Activated T-helper 1 cell treated with anti-CD3 and anti-CD28 coated beads, Interleukin-2, amount 50 U/mL, for 16 hours (primary cell): ENCODE measurements at regions not wholly inside any gene's neighbourhood (a gene's known extent, or its start where the extent isn't known, plus 50 kb on each side); places are given as distances from the start of the nearest gene placed in this dataset.
"Not testable (repeated sequence)": the region's sequence is repeated elsewhere in the genome, so short reads cannot be mapped to it uniquely, and the experiment has no call there.

Experiments
- DNase-seq, 2 donors: peaks; one replicate each; pipeline ENCODE4 v3.0.0-alpha.2; 2020; ENCODE audit warnings: low read depth in 1 of 2, low spot score in 1 of 2

- DNase-seq, result no peak
Measured at GRCh38 chr6:4420160-4420865, 284.9 kb upstream of the ECI2 start.

DNA sequence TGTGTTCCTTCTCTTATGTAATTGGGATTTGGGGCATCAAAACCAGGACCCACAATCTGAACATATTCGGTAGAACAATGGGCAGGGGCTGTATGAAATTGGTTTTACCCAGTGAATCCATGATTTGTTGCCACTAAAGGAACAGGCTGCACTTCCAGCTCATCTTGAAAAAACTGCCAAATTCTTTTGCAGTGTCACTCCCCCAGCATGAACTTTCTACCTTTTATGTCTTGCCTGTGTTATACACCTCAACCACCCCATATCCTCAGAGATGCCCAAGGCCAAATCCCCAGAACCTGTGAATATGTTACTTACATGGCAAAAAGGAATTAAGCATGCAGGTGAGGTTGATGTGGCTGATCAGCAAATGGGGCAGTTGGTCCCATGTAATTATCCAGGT, 280.2 kb upstream of the ECI2 start:
- no peak for DNase-seq

DNA sequence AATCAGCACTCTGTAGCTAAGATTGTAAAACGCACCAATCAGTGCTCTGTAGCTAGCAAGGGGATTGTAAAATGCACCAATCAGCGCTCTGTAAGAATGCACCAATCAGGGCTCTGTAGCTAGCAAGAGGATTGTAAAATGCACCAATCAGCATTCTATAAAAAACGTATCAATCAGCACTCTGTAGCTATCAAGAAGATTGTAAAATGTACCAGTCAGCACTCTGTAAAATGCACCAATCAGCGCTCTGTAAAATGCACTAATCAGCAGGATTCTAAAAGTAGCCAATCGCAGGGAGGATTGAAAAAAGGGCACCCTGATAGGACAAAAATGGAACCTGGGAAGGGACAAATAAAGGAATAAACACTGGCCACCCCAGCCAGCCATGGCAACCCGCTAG, 278.7 kb upstream of the ECI2 start:
- DNase-seq, result not testable (repeated sequence)

- DNase-seq, result no peak
Measured at GRCh38 chr6:4413073-4413472, 277.7 kb upstream of the ECI2 start.

DNA sequence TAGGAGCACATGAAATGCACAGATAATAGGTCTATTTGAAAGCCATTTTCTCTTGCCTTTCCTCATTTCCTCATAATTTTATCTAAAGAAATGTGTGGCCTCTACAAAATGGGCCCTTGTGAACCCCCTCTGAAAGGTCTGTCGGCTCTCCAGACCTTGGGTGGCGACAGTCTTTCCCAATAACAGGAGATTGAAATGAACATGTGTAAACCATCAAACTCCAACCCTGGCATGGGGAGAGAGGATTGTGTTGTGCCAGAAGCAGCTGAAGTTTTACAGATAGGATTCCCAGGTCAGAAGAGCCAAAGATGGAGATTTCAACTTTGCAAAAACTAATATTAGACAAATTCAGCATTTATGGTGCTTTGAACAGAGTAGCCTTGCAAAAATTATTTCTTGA, 277.1 kb upstream of the ECI2 start:
- DNase-seq, result no peak

- DNase-seq, result no peak
Measured at GRCh38 chr6:4412077-4412476, 276.7 kb upstream of the ECI2 start.

GRCh38 chr6:4407710-4408109, 272.3 kb upstream of the ECI2 start:
- DNase-seq, result not testable (repeated sequence)

GRCh38 chr6:4405621-4406212, 270.3 kb upstream of the ECI2 start:
- no peak for DNase-seq

GRCh38 chr6:4404415-4404814, 269.0 kb upstream of the ECI2 start:
- DNase-seq, result no peak

GRCh38 chr6:4403828-4404227, 268.5 kb upstream of the ECI2 start:
- DNase-seq, result no peak

GRCh38 chr6:4403023-4403752, 267.8 kb upstream of the ECI2 start:
- DNase-seq, result no peak

DNA sequence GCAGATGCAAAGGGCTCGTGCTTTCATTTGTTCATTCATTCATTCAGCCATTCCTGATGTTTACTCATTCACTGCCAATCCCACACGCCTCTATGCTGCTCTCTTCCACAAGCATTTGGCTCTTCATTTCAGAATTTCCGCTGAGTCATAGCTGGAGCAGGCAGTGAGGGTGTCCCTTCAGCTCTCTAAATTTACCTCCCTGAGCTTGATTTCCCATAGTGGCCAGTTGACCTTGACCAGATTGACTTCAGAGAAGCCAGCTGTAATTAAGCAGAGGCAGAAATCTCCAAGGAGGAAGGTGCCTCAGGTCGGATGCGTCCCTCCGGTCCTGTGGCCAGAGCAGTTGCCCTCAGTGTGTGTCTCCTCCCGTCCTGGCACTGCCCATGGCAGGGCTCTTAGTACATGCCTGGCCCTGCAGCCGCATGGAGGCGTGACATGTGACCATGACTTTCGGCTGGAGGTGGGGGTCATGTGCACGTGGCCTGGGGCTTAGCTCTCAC, 267.2 kb upstream of the ECI2 start:
- no peak for DNase-seq

DNA sequence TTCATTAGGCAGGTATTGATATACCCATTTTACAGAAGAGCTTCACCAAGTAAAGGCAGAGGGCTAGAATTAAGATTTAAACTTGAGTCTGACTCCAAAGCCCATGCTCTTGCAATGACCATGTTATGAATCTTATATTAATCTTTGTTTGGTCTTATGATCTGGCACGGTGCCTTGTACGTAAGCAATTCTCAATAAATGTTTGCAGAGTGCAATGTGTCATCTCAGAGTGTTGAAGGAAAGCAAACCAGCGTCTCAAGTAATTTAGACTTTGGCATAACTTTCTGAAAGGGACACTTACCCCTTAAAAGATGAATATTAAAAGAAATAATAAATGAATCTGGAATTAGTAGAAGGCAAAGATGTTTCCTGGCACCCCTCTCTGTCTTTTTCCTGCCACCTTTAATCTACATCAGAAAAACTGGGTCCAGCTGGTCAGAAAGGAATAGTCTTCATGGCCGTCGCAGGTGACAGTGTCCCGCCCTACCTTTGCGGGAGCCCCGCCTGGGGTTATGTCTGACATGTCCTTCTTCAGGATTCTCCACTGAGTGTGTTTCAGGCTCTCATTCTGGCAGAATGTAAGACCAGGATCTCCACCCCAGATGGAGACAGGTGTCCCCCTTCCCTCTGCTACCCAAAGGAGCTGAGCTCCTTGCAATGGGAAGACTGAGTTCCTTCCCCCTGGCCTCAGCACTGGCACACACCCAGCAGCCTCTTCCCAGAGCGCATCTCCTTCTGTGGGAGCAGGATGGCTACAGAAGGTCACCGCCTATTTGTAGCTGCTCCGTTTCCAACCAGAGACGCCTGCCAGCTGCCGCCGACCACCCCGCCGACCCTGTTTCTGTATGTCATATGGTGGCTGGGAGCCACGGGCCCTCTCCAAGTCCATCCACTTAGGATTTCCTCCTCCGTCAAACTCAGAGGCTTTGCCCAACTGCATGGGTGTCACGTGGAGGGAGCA, 266.3 kb upstream of the ECI2 start:
- DNase-seq, result no peak

- DNase-seq, result no peak
Measured at GRCh38 chr6:4399656-4400055, 264.3 kb upstream of the ECI2 start.

- no peak for DNase-seq
Measured at GRCh38 chr6:4398791-4399190, 263.4 kb upstream of the ECI2 start.

DNA sequence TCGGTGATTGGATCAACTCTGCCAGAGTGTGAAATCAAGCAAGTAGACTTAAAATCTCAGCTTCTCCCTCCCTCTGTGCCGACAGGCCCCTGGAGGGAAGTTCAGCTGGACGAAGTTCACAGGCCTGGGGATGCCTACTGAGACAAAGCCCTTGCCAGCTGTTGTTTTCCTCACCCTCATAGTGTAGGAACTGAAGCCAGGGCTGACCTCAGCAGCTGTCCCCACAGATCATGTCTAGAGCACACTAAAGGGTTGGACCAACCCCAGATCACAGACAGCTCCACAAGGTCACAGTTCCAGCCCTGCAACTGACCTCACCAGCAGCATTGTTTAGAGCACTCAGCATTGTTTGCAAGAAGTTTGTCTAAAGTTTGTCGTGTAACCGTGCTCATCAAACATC, 261.9 kb upstream of the ECI2 start:
- DNase-seq, result no peak

DNA sequence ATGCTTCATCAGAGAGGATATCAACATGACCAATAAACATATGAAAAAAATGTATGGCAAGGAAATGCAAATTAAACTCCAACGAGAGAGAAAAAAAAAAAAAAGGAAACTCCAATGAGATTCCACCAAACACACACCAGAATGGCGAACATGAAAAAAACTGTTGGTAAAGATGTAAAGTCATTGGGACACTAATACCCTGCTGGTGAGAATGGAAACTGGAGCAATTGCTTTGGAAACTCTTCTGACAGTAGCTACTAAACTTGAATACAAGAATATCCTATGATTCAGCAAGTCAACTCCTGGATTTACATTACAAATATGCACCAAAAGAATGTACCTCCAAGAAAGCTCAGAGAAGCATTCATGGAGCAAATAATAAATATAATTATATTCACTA, 260.7 kb upstream of the ECI2 start:
- no peak for DNase-seq

DNA sequence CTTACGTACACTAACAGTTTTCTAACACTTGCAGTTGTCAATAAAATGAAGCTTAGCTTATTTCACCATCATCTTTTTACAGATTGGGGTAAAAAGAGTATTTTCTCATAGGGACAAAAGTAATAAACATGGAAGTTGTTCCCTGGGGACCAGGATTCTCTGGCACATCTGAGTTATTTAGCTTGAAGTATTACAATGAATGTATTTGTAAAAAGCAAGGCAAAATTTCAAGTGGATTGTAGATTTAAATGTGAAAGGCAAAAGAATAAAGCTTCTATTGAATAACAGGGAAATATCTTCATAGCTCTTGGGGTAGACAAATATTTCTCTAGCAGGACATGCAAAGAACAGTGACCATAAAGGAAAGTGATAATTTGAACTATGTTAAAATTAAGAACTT, 260.0 kb upstream of the ECI2 start:
- no peak for DNase-seq

- DNase-seq, result no peak
Measured at GRCh38 chr6:4394786-4395185, 259.4 kb upstream of the ECI2 start.

DNA sequence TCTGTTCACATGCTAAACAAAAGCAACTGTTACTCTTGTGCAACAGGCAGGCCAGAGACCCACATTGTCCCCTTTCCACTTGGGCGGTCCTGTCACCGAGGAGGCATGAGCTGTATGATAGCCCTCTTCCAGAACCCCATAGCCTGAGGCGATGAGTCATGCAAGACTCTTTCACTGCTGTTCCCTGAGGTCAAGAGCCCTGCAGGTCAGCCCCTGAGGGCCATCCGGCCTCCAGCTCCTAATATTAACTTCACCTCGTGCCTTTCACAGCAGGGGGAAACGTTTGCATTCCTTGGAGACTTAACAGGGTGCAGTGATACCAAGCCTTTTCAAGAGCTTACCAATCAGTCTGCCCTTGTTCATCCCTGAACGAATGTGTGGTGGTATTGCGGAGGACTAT, 253.3 kb upstream of the ECI2 start:
- no peak for DNase-seq

DNA sequence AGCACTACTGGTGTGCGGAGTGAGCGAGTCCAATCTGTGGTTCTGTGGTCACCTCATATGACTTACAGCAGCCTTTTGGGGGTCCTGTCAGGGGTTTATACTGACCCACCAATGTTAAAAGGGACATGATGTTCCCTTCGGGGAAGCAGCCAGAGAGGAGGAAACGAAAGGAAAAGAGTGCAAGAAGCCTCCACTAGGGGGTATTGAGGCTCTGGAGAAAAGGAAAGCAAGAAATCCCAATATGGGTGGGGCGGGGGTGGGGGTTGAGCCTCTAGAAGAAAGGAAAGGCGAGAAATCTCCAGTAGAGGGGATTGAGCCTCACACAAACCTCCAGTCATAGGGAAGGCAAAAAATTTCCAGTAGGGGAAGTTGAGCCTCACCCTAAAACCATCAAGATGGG, 249.3 kb upstream of the ECI2 start:
- no peak for DNase-seq
